ENCODE measurements at regions not wholly inside any gene's neighbourhood (a gene's known extent, or its start where the extent isn't known, plus 50 kb on each side); places are given as distances from the start of the nearest gene placed in this dataset.

DNA sequence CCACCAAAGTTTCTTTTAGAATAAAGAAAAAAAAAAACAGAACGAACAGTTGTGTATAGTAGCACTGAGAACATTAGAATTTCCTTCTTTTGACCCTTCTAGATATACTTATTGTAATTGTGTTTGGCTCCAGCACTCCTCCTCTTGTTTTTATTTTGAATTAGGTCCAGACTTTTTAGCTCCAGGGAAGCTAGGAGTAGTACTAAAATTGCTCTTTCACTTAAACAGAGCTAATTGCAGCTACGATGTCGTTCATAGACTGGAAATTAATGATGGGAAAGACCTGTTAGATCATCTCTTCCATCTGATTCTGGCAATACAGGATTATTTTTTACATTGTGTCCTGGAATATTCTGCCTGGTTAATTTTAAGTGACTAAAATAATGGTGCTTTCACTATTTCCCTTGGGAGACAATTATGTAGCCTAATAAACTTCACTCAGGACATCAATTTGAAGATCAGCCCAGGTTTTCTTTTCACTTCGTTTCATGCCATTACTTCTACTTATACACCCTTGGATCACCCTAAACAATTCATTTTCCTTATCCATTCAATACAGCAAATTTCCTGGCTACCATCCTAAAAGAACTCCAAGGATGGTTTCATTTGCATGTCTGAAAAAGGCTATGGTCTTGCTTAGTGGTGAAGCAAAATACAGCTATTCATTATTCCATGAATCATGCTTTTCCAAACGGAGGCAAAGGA, 480.8 kb upstream of the TECRL start:
- Histone ChIP-seq H3K27ac (no peak overlapping the region), H3K27me3 (replicated peaks; ENCODE audit: insufficient read depth) (no peaks in the 10 kb centered on the region)
- TF ChIP-seq, protein P1, sequence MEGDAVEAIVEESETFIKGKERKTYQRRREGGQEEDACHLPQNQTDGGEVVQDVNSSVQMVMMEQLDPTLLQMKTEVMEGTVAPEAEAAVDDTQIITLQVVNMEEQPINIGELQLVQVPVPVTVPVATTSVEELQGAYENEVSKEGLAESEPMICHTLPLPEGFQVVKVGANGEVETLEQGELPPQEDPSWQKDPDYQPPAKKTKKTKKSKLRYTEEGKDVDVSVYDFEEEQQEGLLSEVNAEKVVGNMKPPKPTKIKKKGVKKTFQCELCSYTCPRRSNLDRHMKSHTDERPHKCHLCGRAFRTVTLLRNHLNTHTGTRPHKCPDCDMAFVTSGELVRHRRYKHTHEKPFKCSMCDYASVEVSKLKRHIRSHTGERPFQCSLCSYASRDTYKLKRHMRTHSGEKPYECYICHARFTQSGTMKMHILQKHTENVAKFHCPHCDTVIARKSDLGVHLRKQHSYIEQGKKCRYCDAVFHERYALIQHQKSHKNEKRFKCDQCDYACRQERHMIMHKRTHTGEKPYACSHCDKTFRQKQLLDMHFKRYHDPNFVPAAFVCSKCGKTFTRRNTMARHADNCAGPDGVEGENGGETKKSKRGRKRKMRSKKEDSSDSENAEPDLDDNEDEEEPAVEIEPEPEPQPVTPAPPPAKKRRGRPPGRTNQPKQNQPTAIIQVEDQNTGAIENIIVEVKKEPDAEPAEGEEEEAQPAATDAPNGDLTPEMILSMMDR (IDR thresholded peaks at IDR 0.05): no peak

DNA sequence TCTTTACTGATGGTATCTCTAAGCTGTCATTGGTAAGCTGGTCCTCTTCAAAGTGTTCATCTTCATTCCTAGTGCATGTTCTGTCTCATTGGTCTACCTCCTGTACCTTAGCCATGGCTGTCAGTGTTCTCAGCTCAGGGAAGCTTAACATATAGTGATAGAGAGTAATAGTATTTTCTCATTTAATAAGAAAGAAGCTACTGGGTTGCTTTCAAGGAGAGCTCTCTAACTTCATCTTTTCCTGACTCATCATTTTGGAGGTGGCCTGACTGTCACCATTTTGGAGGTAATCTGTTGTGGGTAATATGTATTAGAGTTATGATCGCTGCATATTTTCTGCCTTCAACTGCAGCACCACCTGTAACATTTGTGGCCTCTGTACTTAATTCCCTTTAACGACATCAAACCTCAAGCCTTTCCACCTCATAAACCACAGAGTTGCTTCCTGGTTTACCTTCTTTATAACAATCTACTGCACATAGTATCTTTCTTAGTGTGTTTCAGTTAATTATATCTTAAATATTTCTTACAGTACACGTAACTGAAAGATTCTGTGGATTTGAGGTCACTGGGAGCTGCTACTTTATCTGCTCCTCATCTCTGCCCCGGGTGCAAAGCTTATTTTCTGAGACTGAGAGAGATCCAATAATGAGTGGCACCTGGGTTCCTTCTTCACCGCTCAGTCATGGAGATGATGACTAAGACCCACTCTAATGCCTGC, 474.0 kb upstream of the TECRL start:
- DNase-seq (ENCODE audit: low spot score): no peak
- Histone ChIP-seq H3K27ac (no peak overlapping the region), H3K4me1 (ENCODE audit: control insufficient read depth in 1 of 2, low read depth in 2 of 2) (no peaks in the 10 kb centered on the region), H3K36me3 (no peaks in the 10 kb centered on the region), H3K4me3 (no peak overlapping the region), H3K9me3 (no peaks in the 10 kb centered on the region), H3K27me3 (replicated peaks; ENCODE audit: insufficient read depth) (no peaks in the 10 kb centered on the region)
- TF ChIP-seq, protein P1 (IDR thresholded peaks at IDR 0.05): no peak
- no peak for ATAC-seq (ENCODE audit: insufficient number of reproducible peaks, low FRiP score, low read depth)

More for the DNA sequence above, 480.8 kb upstream of the TECRL start:
- ATAC-seq (ENCODE audit: insufficient number of reproducible peaks, low FRiP score, low read depth) (no peak), DNase-seq (ENCODE audit: low spot score) (no peak)
- Histone ChIP-seq H3K4me3 (no peak overlapping the region), H3K9me3 (no peaks in the 10 kb centered on the region), H3K36me3 (no peaks in the 10 kb centered on the region), H3K4me1 (ENCODE audit: control insufficient read depth in 1 of 2, low read depth in 2 of 2) (no peaks in the 10 kb centered on the region)

DNA sequence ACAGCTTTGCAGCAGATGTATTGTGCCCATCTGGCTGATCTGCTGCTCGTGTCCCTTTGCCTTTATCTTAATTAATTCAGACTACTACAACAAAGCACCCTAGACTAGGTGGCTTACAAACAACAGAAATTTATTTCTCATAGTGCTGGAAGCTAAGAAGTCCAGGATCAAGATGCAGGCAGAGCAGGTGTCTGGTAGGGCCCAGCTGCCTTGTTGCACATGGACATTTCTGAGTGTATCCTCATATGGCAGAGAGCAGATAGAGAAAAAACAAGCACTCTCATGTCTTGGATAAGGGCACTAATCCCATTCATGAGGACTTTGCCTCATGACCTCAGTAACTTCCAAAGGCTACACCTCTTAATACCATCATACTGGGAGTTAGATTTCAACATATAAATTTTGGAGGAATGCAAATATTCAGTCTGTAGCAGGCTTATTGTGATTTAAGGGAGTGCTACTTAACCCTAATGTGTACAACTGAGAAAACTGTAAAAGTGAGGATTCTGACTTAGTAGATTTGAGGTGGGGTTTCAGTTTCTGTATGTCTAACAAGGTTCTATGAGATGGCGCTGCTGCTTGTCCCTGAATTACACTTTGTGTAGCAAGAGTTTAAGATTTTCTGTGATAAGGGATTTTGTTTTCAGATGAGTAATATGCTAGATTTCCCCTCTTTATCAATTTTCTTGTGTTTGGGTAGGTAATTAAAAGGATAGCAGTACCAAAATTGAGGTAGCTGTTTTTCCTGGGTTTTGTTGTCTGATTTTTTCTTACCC, 473.2 kb upstream of the TECRL start:
- H3K4me3 ChIP-seq: no peak overlapping the region

DNA sequence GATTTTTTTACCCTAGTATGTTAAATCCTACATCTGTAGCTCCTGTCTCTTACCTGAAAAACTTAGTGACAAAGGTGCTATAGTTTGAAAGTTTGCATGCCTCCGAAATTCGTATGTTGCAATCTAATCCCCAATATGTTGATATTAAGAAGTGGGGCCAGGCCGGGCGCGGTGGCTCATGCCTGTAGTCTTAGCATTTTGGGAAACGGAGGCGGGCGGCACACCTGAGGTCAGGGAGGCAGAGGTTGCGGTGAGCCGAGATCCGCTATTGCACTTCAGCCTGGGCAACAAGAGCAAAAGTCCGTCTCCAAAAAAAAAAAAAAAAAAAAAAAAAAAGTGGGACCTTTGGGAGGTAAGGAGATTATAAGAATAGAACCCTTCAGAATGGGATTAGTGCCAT, 471.3 kb upstream of the TECRL start:
- Histone ChIP-seq H3K4me3 (no peak overlapping the region), H3K4me1 (ENCODE audit: control insufficient read depth in 1 of 2, low read depth in 2 of 2) (no peaks in the 10 kb centered on the region), H3K36me3 (no peaks in the 10 kb centered on the region), H3K27ac (no peak overlapping the region), H3K9me3 (no peaks in the 10 kb centered on the region), H3K27me3 (replicated peaks; ENCODE audit: insufficient read depth) (no peaks in the 10 kb centered on the region)
- TF ChIP-seq, protein P1 (IDR thresholded peaks at IDR 0.05): no peak
- ATAC-seq (ENCODE audit: insufficient number of reproducible peaks, low FRiP score, low read depth): no peak
- no peak for DNase-seq (ENCODE audit: low spot score)

More for the DNA sequence above, 473.2 kb upstream of the TECRL start:
- no peaks in the 10 kb centered on the region for H3K9me3 ChIP-seq
- H3K4me1 ChIP-seq (ENCODE audit: control insufficient read depth in 1 of 2, low read depth in 2 of 2): no peaks in the 10 kb centered on the region
- H3K36me3 ChIP-seq: no peaks in the 10 kb centered on the region
- H3K27ac ChIP-seq: no peak overlapping the region
- no peak for DNase-seq (ENCODE audit: low spot score)
- no peak for ATAC-seq (ENCODE audit: insufficient number of reproducible peaks, low FRiP score, low read depth)
- H3K27me3 ChIP-seq (replicated peaks; ENCODE audit: insufficient read depth): no peaks in the 10 kb centered on the region
- TF ChIP-seq, protein P1 (IDR thresholded peaks at IDR 0.05): no peak

DNA sequence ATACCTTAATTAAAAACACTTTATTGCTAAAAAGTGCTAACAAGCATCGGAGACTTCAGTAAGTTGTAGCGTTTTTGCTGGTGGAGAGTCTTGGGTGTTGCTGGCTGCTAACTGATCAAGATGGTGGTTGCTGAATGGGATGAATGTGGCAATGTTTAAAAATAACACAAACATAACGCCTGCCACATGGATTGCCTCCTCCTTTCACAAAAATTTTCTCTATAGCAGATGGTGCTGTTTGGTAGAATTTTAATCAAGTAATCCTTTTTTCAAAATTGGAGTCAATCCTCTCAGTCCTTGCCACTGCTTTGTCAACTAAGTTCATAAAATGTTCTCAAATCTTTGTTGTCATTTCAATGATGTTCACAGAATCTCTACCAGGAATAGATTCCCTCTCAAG, 466.8 kb upstream of the TECRL start:
- Histone ChIP-seq H3K27me3 (replicated peaks; ENCODE audit: insufficient read depth) (no peaks in the 10 kb centered on the region), H3K36me3 (no peaks in the 10 kb centered on the region), H3K9me3 (no peaks in the 10 kb centered on the region), H3K4me1 (ENCODE audit: control insufficient read depth in 1 of 2, low read depth in 2 of 2) (no peaks in the 10 kb centered on the region), H3K27ac (no peak overlapping the region), H3K4me3 (no peak overlapping the region)
- no peak for DNase-seq (ENCODE audit: low spot score)
- TF ChIP-seq, protein P1 (IDR thresholded peaks at IDR 0.05): no peak
- no peak for ATAC-seq (ENCODE audit: insufficient number of reproducible peaks, low FRiP score, low read depth)

Data from thoracic aorta (tissue), 2 donors.